LHCN-M2 (cell line): ENCODE measurements at regions not wholly inside any gene's neighbourhood (a gene's known extent, or its start where the extent isn't known, plus 50 kb on each side); places are given as distances from the start of the nearest gene placed in this dataset.
"Not testable (repeated sequence)": the region's sequence is repeated elsewhere in the genome, so short reads cannot be mapped to it uniquely, and the experiment has no call there.

Experiments used
- DNase-seq: peaks from one replicate; pipeline ENCODE4 v3.0.0-alpha.2; 2012; ENCODE audit warnings: low read depth

- no peak for DNase-seq
Measured at GRCh38 chr1:228939881-228940392, 204.7 kb downstream of the RHOU start.

- DNase-seq, result no peak
Measured at GRCh38 chr1:228940526-228940925, 205.2 kb downstream of the RHOU start.

- DNase-seq, result no peak
Measured at GRCh38 chr1:228940926-228941325, 205.6 kb downstream of the RHOU start.

- no peak for DNase-seq
Measured at GRCh38 chr1:228941666-228942065, 206.4 kb downstream of the RHOU start.

GRCh38 chr1:228943436-228943835, 208.2 kb downstream of the RHOU start:
- DNase-seq, result no peak

- no peak for DNase-seq
Measured at GRCh38 chr1:228944296-228944695, 209.0 kb downstream of the RHOU start.

- no peak for DNase-seq
Measured at GRCh38 chr1:228944935-228945371, 209.7 kb downstream of the RHOU start.

GRCh38 chr1:228945885-228946284, 210.6 kb downstream of the RHOU start:
- no peak for DNase-seq

- not testable (repeated sequence) for DNase-seq
Measured at GRCh38 chr1:228949617-228950016, 214.3 kb downstream of the RHOU start.

GRCh38 chr1:228953207-228953606, 217.9 kb downstream of the RHOU start:
- DNase-seq, result no peak

GRCh38 chr1:228953808-228954207, 218.5 kb downstream of the RHOU start:
- DNase-seq, result not testable (repeated sequence)

- no peak for DNase-seq
Measured at GRCh38 chr1:228955691-228956090, 220.4 kb downstream of the RHOU start.

GRCh38 chr1:228956864-228957263, 221.6 kb downstream of the RHOU start:
- no peak for DNase-seq

- no peak for DNase-seq
Measured at GRCh38 chr1:228957535-228957934, 222.3 kb downstream of the RHOU start.

GRCh38 chr1:228958121-228958520, 222.8 kb downstream of the RHOU start:
- DNase-seq, result no peak

- DNase-seq, result no peak
Measured at GRCh38 chr1:228958741-228959140, 223.5 kb downstream of the RHOU start.

- DNase-seq, result no peak
Measured at GRCh38 chr1:228960705-228961104, 225.4 kb downstream of the RHOU start.

- DNase-seq, result no peak
Measured at GRCh38 chr1:228961511-228961910, 226.2 kb downstream of the RHOU start.

GRCh38 chr1:228963795-228964177, 228.5 kb downstream of the RHOU start:
- DNase-seq, result no peak

- peak; percentile 45 for DNase-seq
Measured at GRCh38 chr1:228964178-228965089, 229.2 kb downstream of the RHOU start.

- no peak for DNase-seq
Measured at GRCh38 chr1:228968891-228969606, 233.8 kb downstream of the RHOU start.

GRCh38 chr1:228969953-228970800, 234.9 kb downstream of the RHOU start:
- DNase-seq, result no peak
